ENCODE measurements at regions not wholly inside any gene's neighbourhood (a gene's known extent, or its start where the extent isn't known, plus 50 kb on each side); places are given as distances from the start of the nearest gene placed in this dataset.

- DNase-seq (ENCODE audit: low spot score): no peak
Measured at GRCh38 chr2:42854207-42854818, 61.9 kb upstream of the HAAO start.

- no peak for DNase-seq (ENCODE audit: low spot score)
Measured at GRCh38 chr2:42853549-42854206, 61.3 kb upstream of the HAAO start.

GRCh38 chr2:42852798-42853197, 60.4 kb upstream of the HAAO start:
- DNase-seq (ENCODE audit: low spot score): no peak

- DNase-seq (ENCODE audit: low spot score): no peak
Measured at GRCh38 chr2:42851740-42852250, 59.4 kb upstream of the HAAO start.

- no peak for DNase-seq (ENCODE audit: low spot score)
Measured at GRCh38 chr2:42851186-42851585, 58.8 kb upstream of the HAAO start.

- no peak for DNase-seq (ENCODE audit: low spot score)
Measured at GRCh38 chr2:42850016-42850805, 57.8 kb upstream of the HAAO start.

GRCh38 chr2:42849311-42849710, 56.9 kb upstream of the HAAO start:
- DNase-seq (ENCODE audit: low spot score): no peak

GRCh38 chr2:42848726-42849290, 56.4 kb upstream of the HAAO start:
- DNase-seq (ENCODE audit: low spot score): no peak

GRCh38 chr2:42848265-42848664, 55.9 kb upstream of the HAAO start:
- DNase-seq (ENCODE audit: low spot score): no peak

GRCh38 chr2:42847596-42848151, 55.3 kb upstream of the HAAO start:
- DNase-seq (ENCODE audit: low spot score): no peak

GRCh38 chr2:42846932-42847595, 54.7 kb upstream of the HAAO start:
- no peak for DNase-seq (ENCODE audit: low spot score)

- no peak for DNase-seq (ENCODE audit: low spot score)
Measured at GRCh38 chr2:42846026-42846425, 53.6 kb upstream of the HAAO start.

- DNase-seq (ENCODE audit: low spot score): no peak
Measured at GRCh38 chr2:42844901-42845821, 52.8 kb upstream of the HAAO start.

GRCh38 chr2:42844366-42844765, 52.0 kb upstream of the HAAO start:
- DNase-seq (ENCODE audit: low spot score): no peak

- DNase-seq (ENCODE audit: low spot score): no peak
Measured at GRCh38 chr2:42843611-42844010, 51.2 kb upstream of the HAAO start.

GRCh38 chr2:42843131-42843530, 50.7 kb upstream of the HAAO start:
- DNase-seq (ENCODE audit: low spot score): no peak

GRCh38 chr2:42842466-42842865, 50.1 kb upstream of the HAAO start:
- no peak for DNase-seq (ENCODE audit: low spot score)
